PC-9 (cell line): ENCODE measurements at regions not wholly inside any gene's neighbourhood (a gene's known extent, or its start where the extent isn't known, plus 50 kb on each side); places are given as distances from the start of the nearest gene placed in this dataset.

Experiments used
- CTCF ChIP-seq: fragments of 200-600 bp; sonication (generic); conservative IDR thresholded peaks from 2 replicates; pipeline ENCODE4 v1.6.1; 2017; ENCODE audit warnings: mixed run types, antibody characterized with exemption, mild to moderate bottlenecking, moderate library complexity
- EZH2 ChIP-seq: fragments of 200-600 bp; sonication (generic); IDR thresholded peaks from 2 replicates; pipeline ENCODE4 v1.8.0; 2017; ENCODE audit warnings: antibody characterized with exemption, low read depth

GRCh38 chr3:95151590-95151989 is 1088.7 kb downstream of the NSUN3 start:
- no peak for TF ChIP-seq CTCF
- TF ChIP-seq EZH2, result no peak
